Activated naive CD8-positive, alpha-beta T cell treated with anti-CD3 and anti-CD28 coated beads for 36 hours (primary cell): ENCODE measurements at regions not wholly inside any gene's neighbourhood (a gene's known extent, or its start where the extent isn't known, plus 50 kb on each side); places are given as distances from the start of the nearest gene placed in this dataset.
"Not testable (repeated sequence)": the region's sequence is repeated elsewhere in the genome, so short reads cannot be mapped to it uniquely, and the experiment has no call there.

Source experiments
- DNase-seq: peaks from one replicate; pipeline ENCODE4 v3.0.0; 2021
- H3K27ac Mint-ChIP-seq: one replicate; pipeline ENCODE4 v1.8.0; 2022; ENCODE audit warnings: mild to moderate bottlenecking, moderate library complexity, mixed read lengths
- H3K27me3 Mint-ChIP-seq: one replicate; pipeline ENCODE4 v1.8.0; 2022; ENCODE audit warnings: mild to moderate bottlenecking, mixed read lengths
- H3K36me3 Mint-ChIP-seq: one replicate; pipeline ENCODE4 v1.8.0; 2021; ENCODE audit warnings: mild to moderate bottlenecking, mixed read lengths
- H3K4me1 Mint-ChIP-seq: one replicate; pipeline ENCODE4 v1.8.0; 2021; ENCODE audit warnings: mixed read lengths
- H3K4me3 Mint-ChIP-seq: one replicate; pipeline ENCODE4 v1.8.0; 2022; ENCODE audit warnings: mild to moderate bottlenecking, moderate library complexity, mixed read lengths
- H3K9me3 Mint-ChIP-seq: one replicate; pipeline ENCODE4 v1.8.0; 2022; ENCODE audit warnings: mixed read lengths

GRCh38 chr6:90900034-90900433, 313.2 kb upstream of the MAP3K7 start:
- Mint-ChIP-seq H3K36me3 (no peaks in the 10 kb centered on the region), H3K9me3 (no peaks in the 10 kb centered on the region), H3K27ac (no peak overlapping the region), H3K4me1 (no peaks in the 10 kb centered on the region), H3K27me3 (no peaks in the 10 kb centered on the region), H3K4me3 (no peak overlapping the region)
- DNase-seq: no peak

- DNase-seq: no peak
- no peak overlapping the region for H3K4me3 Mint-ChIP-seq
- H3K36me3 Mint-ChIP-seq: no peaks in the 10 kb centered on the region
- no peak overlapping the region for H3K27ac Mint-ChIP-seq
- no peaks in the 10 kb centered on the region for H3K9me3 Mint-ChIP-seq
- H3K27me3 Mint-ChIP-seq: no peaks in the 10 kb centered on the region
- H3K4me1 Mint-ChIP-seq: no peaks in the 10 kb centered on the region
Measured at GRCh38 chr6:90898763-90899162, 311.9 kb upstream of the MAP3K7 start.

- H3K36me3 Mint-ChIP-seq: no peaks in the 10 kb centered on the region
- DNase-seq: no peak
- no peaks in the 10 kb centered on the region for H3K4me1 Mint-ChIP-seq
- H3K9me3 Mint-ChIP-seq: no peaks in the 10 kb centered on the region
- H3K27ac Mint-ChIP-seq: no peak overlapping the region
- peaks cover 2% of the 10 kb centered on the region for H3K27me3 Mint-ChIP-seq
- H3K4me3 Mint-ChIP-seq: no peak overlapping the region
Measured at GRCh38 chr6:90896075-90896547, 309.2 kb upstream of the MAP3K7 start.

- H3K9me3 Mint-ChIP-seq: no peaks in the 10 kb centered on the region
Measured at GRCh38 chr6:90895299-90896074, 308.6 kb upstream of the MAP3K7 start.

GRCh38 chr6:90894285-90895130, 307.6 kb upstream of the MAP3K7 start:
- Mint-ChIP-seq H3K36me3 (no peaks in the 10 kb centered on the region), H3K27me3 (peaks cover 4% of the 10 kb centered on the region), H3K27ac (no peak overlapping the region), H3K4me3 (no peak overlapping the region), H3K4me1 (no peaks in the 10 kb centered on the region), H3K9me3 (no peaks in the 10 kb centered on the region)
- DNase-seq: no peak

More at GRCh38 chr6:90895299-90896074, 308.6 kb upstream of the MAP3K7 start:
- peaks cover 4% of the 10 kb centered on the region for H3K27me3 Mint-ChIP-seq
- DNase-seq: no peak
- no peaks in the 10 kb centered on the region for H3K36me3 Mint-ChIP-seq
- H3K4me1 Mint-ChIP-seq: no peaks in the 10 kb centered on the region
- no peak overlapping the region for H3K27ac Mint-ChIP-seq
- no peak overlapping the region for H3K4me3 Mint-ChIP-seq

- H3K27me3 Mint-ChIP-seq: peaks cover 4% of the 10 kb centered on the region
- H3K9me3 Mint-ChIP-seq: no peaks in the 10 kb centered on the region
- no peak overlapping the region for H3K4me3 Mint-ChIP-seq
- DNase-seq: no peak
- H3K27ac Mint-ChIP-seq: no peak overlapping the region
- no peaks in the 10 kb centered on the region for H3K4me1 Mint-ChIP-seq
- no peaks in the 10 kb centered on the region for H3K36me3 Mint-ChIP-seq
Measured at GRCh38 chr6:90893400-90893799, 306.5 kb upstream of the MAP3K7 start.

GRCh38 chr6:90892271-90892670, 305.4 kb upstream of the MAP3K7 start:
- no peak for DNase-seq
- Mint-ChIP-seq H3K27ac (no peak overlapping the region), H3K36me3 (no peaks in the 10 kb centered on the region), H3K4me1 (no peaks in the 10 kb centered on the region), H3K9me3 (no peaks in the 10 kb centered on the region), H3K4me3 (no peak overlapping the region), H3K27me3 (peaks cover 8% of the 10 kb centered on the region)

- DNase-seq: no peak
- Mint-ChIP-seq H3K4me1 (no peaks in the 10 kb centered on the region), H3K27me3 (peaks cover 8% of the 10 kb centered on the region), H3K27ac (no peak overlapping the region), H3K9me3 (no peaks in the 10 kb centered on the region), H3K4me3 (no peak overlapping the region), H3K36me3 (no peaks in the 10 kb centered on the region)
Measured at GRCh38 chr6:90891355-90891754, 304.5 kb upstream of the MAP3K7 start.

- Mint-ChIP-seq H3K4me1 (no peaks in the 10 kb centered on the region), H3K9me3 (no peaks in the 10 kb centered on the region), H3K4me3 (no peak overlapping the region), H3K36me3 (no peaks in the 10 kb centered on the region), H3K27me3 (peaks cover 11% of the 10 kb centered on the region), H3K27ac (no peak overlapping the region)
- no peak for DNase-seq
Measured at GRCh38 chr6:90890683-90891330, 303.9 kb upstream of the MAP3K7 start.

GRCh38 chr6:90887764-90888163, 300.9 kb upstream of the MAP3K7 start:
- Mint-ChIP-seq H3K4me1 (no peaks in the 10 kb centered on the region), H3K36me3 (no peaks in the 10 kb centered on the region), H3K27me3 (peaks cover 12% of the 10 kb centered on the region), H3K4me3 (no peak overlapping the region), H3K9me3 (peaks cover 1% of the 10 kb centered on the region), H3K27ac (no peak overlapping the region)
- no peak for DNase-seq

- DNase-seq: no peak
- Mint-ChIP-seq H3K9me3 (peaks cover 13% of the 10 kb centered on the region), H3K27ac (no peak overlapping the region), H3K4me3 (no peak overlapping the region), H3K4me1 (no peaks in the 10 kb centered on the region), H3K36me3 (no peaks in the 10 kb centered on the region), H3K27me3 (peaks cover 8% of the 10 kb centered on the region)
Measured at GRCh38 chr6:90885611-90886056, 298.8 kb upstream of the MAP3K7 start.

GRCh38 chr6:90885137-90885536, 298.3 kb upstream of the MAP3K7 start:
- not testable (repeated sequence) for DNase-seq, H3K27ac Mint-ChIP-seq, H3K4me3 Mint-ChIP-seq, H3K27me3 Mint-ChIP-seq, H3K4me1 Mint-ChIP-seq, H3K36me3 Mint-ChIP-seq
- peaks cover 15% of the 10 kb centered on the region for H3K9me3 Mint-ChIP-seq

GRCh38 chr6:90877616-90878015, 290.7 kb upstream of the MAP3K7 start:
- no peak for DNase-seq
- Mint-ChIP-seq H3K36me3 (no peaks in the 10 kb centered on the region), H3K4me3 (no peak overlapping the region), H3K27me3 (peaks cover 23% of the 10 kb centered on the region), H3K27ac (no peak overlapping the region), H3K9me3 (peaks cover 15% of the 10 kb centered on the region), H3K4me1 (no peaks in the 10 kb centered on the region)

- peaks cover 26% of the 10 kb centered on the region for H3K27me3 Mint-ChIP-seq
- H3K9me3 Mint-ChIP-seq: peaks cover 3% of the 10 kb centered on the region
- no peaks in the 10 kb centered on the region for H3K36me3 Mint-ChIP-seq
- no peaks in the 10 kb centered on the region for H3K4me1 Mint-ChIP-seq
- H3K4me3 Mint-ChIP-seq: no peak overlapping the region
- no peak overlapping the region for H3K27ac Mint-ChIP-seq
- DNase-seq: no peak
Measured at GRCh38 chr6:90874931-90875330, 288.1 kb upstream of the MAP3K7 start.

- no peak overlapping the region for H3K27ac Mint-ChIP-seq
- H3K36me3 Mint-ChIP-seq: no peaks in the 10 kb centered on the region
- H3K4me1 Mint-ChIP-seq: no peaks in the 10 kb centered on the region
- H3K27me3 Mint-ChIP-seq: peaks cover 25% of the 10 kb centered on the region
- H3K4me3 Mint-ChIP-seq: no peak overlapping the region
- H3K9me3 Mint-ChIP-seq: no peaks in the 10 kb centered on the region
- DNase-seq: no peak
Measured at GRCh38 chr6:90872981-90873380, 286.1 kb upstream of the MAP3K7 start.
